Peyer's patch (tissue), 4 donors: ENCODE measurements at regions not wholly inside any gene's neighbourhood (a gene's known extent, or its start where the extent isn't known, plus 50 kb on each side); places are given as distances from the start of the nearest gene placed in this dataset.

Source experiments
- CTCF ChIP-seq, 6 experiments: fragments of 450-650 bp in 4 of 6; fragments of 200-600 bp in 2 of 6; sonication (generic) in 1 of 6; IDR thresholded peaks; one replicate each; pipeline ENCODE4 v1.5.1; 2017 to 2019; ENCODE audit warnings: antibody characterized with exemption in 6 of 6, mild to moderate bottlenecking in 3 of 6, moderate library complexity in 1 of 6
- POLR2A ChIP-seq, 2 donors: fragments of 450-650 bp; IDR thresholded peaks; one replicate each; pipeline ENCODE4 v1.5.1; 2017; ENCODE audit warnings: antibody characterized with exemption in 2 of 2, mild to moderate bottlenecking in 2 of 2, moderate library complexity in 2 of 2

GRCh38 chr11:20211691-20212090, 51.4 kb upstream of the DBX1 start:
- TF ChIP-seq CTCF (IDR thresholded peaks at IDR 0.05) (no peak), POLR2A (IDR thresholded peaks at IDR 0.05) (no peak)
